SU-DHL-6 (cell line): ENCODE measurements at regions not wholly inside any gene's neighbourhood (a gene's known extent, or its start where the extent isn't known, plus 50 kb on each side); places are given as distances from the start of the nearest gene placed in this dataset.
"Not testable (repeated sequence)": the region's sequence is repeated elsewhere in the genome, so short reads cannot be mapped to it uniquely, and the experiment has no call there.

Experiments
- H2AFZ ChIP-seq: fragments of 200-600 bp; sonication (generic); 2 replicates; pipeline ENCODE4 v1.6.1; 2014; ENCODE audit warnings: low read depth, mild to moderate bottlenecking, moderate library complexity, mixed read lengths, antibody characterized with exemption, low read length; ENCODE audit not compliant: severe bottlenecking
- H3F3A ChIP-seq: fragments of 200-600 bp; shearing (Covaris generic); 2 replicates; pipeline ENCODE4 v1.6.0; 2016; ENCODE audit warnings: antibody characterized with exemption, mild to moderate bottlenecking; ENCODE audit not compliant: insufficient read depth
- H3K27ac ChIP-seq: fragments of 200-600 bp; sonication (generic); 2 replicates; pipeline ENCODE4 v1.5.1; 2016; ENCODE audit warnings: low read depth, mild to moderate bottlenecking, low read length, moderate library complexity, mixed read lengths
- H3K27me3 ChIP-seq: fragments of 200-600 bp; sonication (generic), shearing (Covaris generic); 2 replicates; pipeline ENCODE4 v1.6.0; 2014; ENCODE audit warnings: mild to moderate bottlenecking, low read length
- H3K36me3 ChIP-seq: fragments of 200-600 bp; sonication (generic); 2 replicates; pipeline ENCODE4 v1.6.1; 2014; ENCODE audit warnings: mild to moderate bottlenecking, low read length, mixed read lengths
- H3K4me2 ChIP-seq: fragments of 300-600, 200-600 bp; shearing (Covaris generic), sonication (generic); 2 replicates; pipeline ENCODE4 v1.6.0; 2014; ENCODE audit warnings: low read length, low read depth, mild to moderate bottlenecking; ENCODE audit not compliant: poor library complexity, severe bottlenecking
- H3K4me3 ChIP-seq: fragments of 200-600 bp; sonication (generic); 2 replicates; pipeline ENCODE4 v1.5.1; 2014; ENCODE audit warnings: antibody characterized with exemption, low read length, mild to moderate bottlenecking, mixed read lengths; ENCODE audit not compliant: insufficient read depth, poor library complexity, severe bottlenecking
- H3K79me2 ChIP-seq: fragments of 200-600 bp; sonication (generic); 2 replicates; pipeline ENCODE4 v1.6.1; 2014; ENCODE audit warnings: mild to moderate bottlenecking, low read length, moderate library complexity; ENCODE audit not compliant: insufficient read depth
- H3K9ac ChIP-seq: fragments of 200-600 bp; sonication (generic); 2 replicates; pipeline ENCODE4 v1.7.0; 2014; ENCODE audit warnings: mild to moderate bottlenecking, low read length
- H3K9me2 ChIP-seq: fragments of 200-600 bp; sonication (generic); replicated peaks from 2 replicates; pipeline ENCODE4 v1.6.1; 2014; ENCODE audit warnings: low read length; ENCODE audit not compliant: insufficient read depth
- H3K9me3 ChIP-seq: fragments of 200-600 bp; sonication (generic); 2 replicates; pipeline ENCODE4 v1.6.1; 2014; ENCODE audit warnings: low read length, mixed read lengths; ENCODE audit not compliant: insufficient read depth
- H4K20me1 ChIP-seq: fragments of 200-600 bp; sonication (generic); 2 replicates; pipeline ENCODE4 v1.6.1; 2014; ENCODE audit warnings: low read depth, mild to moderate bottlenecking, antibody characterized with exemption, low read length, moderate library complexity, mixed read lengths
- EZH2phosphoT487 ChIP-seq: fragments of 200-600 bp; sonication (generic), shearing (Covaris generic); conservative IDR thresholded peaks from 2 replicates; pipeline ENCODE4 v1.6.1; 2018; ENCODE audit warnings: mild to moderate bottlenecking, antibody characterized with exemption, low read length, moderate library complexity, mixed read lengths
- TF ChIP-seq, protein P1 (sequence below): fragments of 200-600 bp; sonication (generic); IDR thresholded peaks from one replicate; pipeline ENCODE4 v1.5.1; 2017; ENCODE audit warnings: antibody characterized with exemption, mild to moderate bottlenecking, low read length, moderate library complexity; ENCODE audit not compliant: insufficient read depth, poor library complexity, severe bottlenecking

DNA sequence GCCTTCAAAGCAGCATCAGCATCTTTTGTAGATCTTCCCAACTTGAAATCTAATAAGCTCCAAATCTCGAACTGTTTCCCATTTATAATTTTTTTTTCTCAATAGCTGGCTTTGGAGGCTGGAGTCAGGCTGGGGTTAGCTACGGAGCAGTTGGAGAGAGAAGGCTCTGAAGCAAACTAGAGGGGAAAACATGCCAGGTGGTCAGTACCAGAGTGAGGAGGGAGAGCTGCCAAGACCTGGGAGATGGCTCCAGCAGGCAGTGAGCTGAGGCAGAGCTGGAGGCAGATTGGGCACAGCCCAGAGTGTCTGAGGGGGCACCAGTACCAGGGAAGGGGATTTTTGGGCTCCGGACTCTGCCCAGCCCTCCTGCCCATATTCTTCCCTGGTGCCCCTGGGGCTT lies 311.2 kb downstream of the RPLP1 start:
- Histone ChIP-seq H3K4me3 (no peak overlapping the region), H3K9me3 (no peaks in the 10 kb centered on the region), H4K20me1 (no peaks in the 10 kb centered on the region), H3F3A (no peaks in the 10 kb centered on the region), H3K9me2 (no peaks in the 10 kb centered on the region), H3K9ac (no peak overlapping the region), H3K27me3 (no peaks in the 10 kb centered on the region), H3K27ac (no peak overlapping the region), H3K79me2 (no peaks in the 10 kb centered on the region), H3K36me3 (no peaks in the 10 kb centered on the region), H2AFZ (no peak overlapping the region), H3K4me2 (no peak overlapping the region)
- TF ChIP-seq EZH2phosphoT487 = no peak
- TF ChIP-seq, protein P1, sequence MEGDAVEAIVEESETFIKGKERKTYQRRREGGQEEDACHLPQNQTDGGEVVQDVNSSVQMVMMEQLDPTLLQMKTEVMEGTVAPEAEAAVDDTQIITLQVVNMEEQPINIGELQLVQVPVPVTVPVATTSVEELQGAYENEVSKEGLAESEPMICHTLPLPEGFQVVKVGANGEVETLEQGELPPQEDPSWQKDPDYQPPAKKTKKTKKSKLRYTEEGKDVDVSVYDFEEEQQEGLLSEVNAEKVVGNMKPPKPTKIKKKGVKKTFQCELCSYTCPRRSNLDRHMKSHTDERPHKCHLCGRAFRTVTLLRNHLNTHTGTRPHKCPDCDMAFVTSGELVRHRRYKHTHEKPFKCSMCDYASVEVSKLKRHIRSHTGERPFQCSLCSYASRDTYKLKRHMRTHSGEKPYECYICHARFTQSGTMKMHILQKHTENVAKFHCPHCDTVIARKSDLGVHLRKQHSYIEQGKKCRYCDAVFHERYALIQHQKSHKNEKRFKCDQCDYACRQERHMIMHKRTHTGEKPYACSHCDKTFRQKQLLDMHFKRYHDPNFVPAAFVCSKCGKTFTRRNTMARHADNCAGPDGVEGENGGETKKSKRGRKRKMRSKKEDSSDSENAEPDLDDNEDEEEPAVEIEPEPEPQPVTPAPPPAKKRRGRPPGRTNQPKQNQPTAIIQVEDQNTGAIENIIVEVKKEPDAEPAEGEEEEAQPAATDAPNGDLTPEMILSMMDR = no peak

DNA sequence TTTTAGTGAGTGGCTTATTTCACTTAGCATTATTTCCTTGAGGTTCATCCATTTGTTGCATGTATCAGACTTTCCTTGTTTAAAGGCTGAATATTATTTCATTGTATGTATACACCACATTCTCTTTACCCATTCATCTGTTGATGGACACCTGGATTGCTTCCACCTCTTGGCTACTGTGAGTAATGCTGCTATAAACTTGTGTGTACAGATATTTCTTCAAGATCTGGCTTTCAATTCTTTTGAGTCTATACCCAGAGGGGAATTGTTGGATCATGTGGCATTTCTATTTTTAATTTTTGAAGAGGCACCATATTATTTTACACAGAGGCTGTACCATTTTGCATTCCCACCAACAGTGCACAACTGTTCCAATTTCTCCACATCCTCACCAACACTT lies 313.5 kb downstream of the RPLP1 start:
- no peak overlapping the region for H3K27ac ChIP-seq
- no peaks in the 10 kb centered on the region for H3K9me3 ChIP-seq
- no peaks in the 10 kb centered on the region for H4K20me1 ChIP-seq
- H3K27me3 ChIP-seq = no peaks in the 10 kb centered on the region
- no peak overlapping the region for H3K9ac ChIP-seq
- no peak overlapping the region for H2AFZ ChIP-seq
- H3K36me3 ChIP-seq = no peaks in the 10 kb centered on the region
- H3F3A ChIP-seq = no peaks in the 10 kb centered on the region
- H3K4me2 ChIP-seq = no peak overlapping the region
- H3K4me3 ChIP-seq = no peak overlapping the region
- H3K79me2 ChIP-seq = no peaks in the 10 kb centered on the region
- no peak for TF ChIP-seq EZH2phosphoT487
- TF ChIP-seq, protein P1 = no peak
- no peaks in the 10 kb centered on the region for H3K9me2 ChIP-seq

DNA sequence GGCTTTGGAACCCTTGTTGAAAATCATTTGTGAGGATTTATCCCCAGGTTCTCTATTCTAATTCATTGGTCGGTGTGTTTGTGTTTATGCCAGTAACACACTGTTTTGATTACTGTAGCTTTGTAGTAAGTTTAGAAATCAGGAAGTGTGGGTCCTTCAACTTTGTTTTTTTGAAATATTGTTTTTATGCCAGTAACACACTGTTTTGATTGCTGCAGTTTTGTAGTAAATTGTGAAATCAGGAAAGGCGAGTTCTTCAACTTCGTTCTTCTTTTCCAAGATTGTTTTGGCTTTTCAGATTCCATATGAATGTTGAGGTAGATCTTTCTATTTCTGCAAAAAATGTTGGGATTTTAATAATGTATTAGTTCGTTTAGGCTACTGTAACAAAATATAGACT lies 314.6 kb downstream of the RPLP1 start:
- no peaks in the 10 kb centered on the region for H3K9me2 ChIP-seq
- no peak overlapping the region for H2AFZ ChIP-seq
- no peak overlapping the region for H3K9ac ChIP-seq
- TF ChIP-seq, protein P1 = no peak
- TF ChIP-seq EZH2phosphoT487 = no peak
- no peaks in the 10 kb centered on the region for H4K20me1 ChIP-seq
- H3K9me3 ChIP-seq = no peaks in the 10 kb centered on the region
- H3K27ac ChIP-seq = no peak overlapping the region
- no peaks in the 10 kb centered on the region for H3K36me3 ChIP-seq
- no peaks in the 10 kb centered on the region for H3F3A ChIP-seq
- no peaks in the 10 kb centered on the region for H3K27me3 ChIP-seq
- H3K4me2 ChIP-seq = no peak overlapping the region
- no peak overlapping the region for H3K4me3 ChIP-seq
- H3K79me2 ChIP-seq = no peaks in the 10 kb centered on the region

DNA sequence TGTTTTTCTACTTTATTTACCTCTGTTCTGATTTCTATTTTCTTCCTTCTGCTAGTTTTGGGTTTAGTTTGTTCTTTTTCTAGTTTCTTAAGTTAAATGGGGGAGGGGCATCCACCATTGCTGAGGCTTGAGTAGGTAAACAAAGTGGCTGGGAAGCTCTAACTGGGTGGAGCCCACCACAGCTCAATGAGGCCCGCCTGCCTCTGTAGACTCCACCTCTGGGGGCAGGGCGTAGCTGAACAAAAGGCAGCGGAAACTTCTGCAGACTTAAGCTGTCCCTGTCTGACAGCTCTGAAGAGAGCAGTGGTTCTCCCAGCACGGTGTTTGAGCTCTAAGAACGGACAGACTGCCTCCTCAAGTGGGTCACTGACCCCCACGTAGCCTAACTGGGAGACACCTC lies 316.7 kb downstream of the RPLP1 start:
- not testable (repeated sequence) for H3K4me3 ChIP-seq, H3K9me3 ChIP-seq, H3K9me2 ChIP-seq, H3K27me3 ChIP-seq, H3K79me2 ChIP-seq, H3K36me3 ChIP-seq, H2AFZ ChIP-seq, H4K20me1 ChIP-seq, H3K27ac ChIP-seq, H3K4me2 ChIP-seq, H3K9ac ChIP-seq, H3F3A ChIP-seq

DNA sequence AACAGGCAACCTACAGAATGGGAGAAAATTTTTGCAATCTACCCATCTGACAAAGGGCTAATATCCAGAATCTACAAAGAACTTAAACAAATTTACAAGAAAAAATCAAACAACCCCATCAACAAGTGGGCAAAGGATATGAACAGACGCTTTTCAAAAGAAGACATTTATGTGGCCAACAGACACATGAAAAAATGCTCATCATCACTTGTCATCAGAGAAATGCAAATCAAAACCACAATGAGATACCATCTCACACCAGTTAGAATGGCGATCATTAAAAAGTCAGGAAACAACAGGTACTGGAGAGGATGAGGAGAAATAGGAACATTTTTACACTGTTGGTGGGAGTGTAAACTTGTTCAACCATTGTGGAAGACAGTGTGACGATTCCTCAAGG lies 321.6 kb downstream of the RPLP1 start:
- not testable (repeated sequence) for H3K9ac ChIP-seq, H3K9me3 ChIP-seq, H4K20me1 ChIP-seq, H2AFZ ChIP-seq, H3K4me2 ChIP-seq, H3K9me2 ChIP-seq, H3F3A ChIP-seq, H3K79me2 ChIP-seq, H3K4me3 ChIP-seq, H3K27ac ChIP-seq, H3K36me3 ChIP-seq, H3K27me3 ChIP-seq

DNA sequence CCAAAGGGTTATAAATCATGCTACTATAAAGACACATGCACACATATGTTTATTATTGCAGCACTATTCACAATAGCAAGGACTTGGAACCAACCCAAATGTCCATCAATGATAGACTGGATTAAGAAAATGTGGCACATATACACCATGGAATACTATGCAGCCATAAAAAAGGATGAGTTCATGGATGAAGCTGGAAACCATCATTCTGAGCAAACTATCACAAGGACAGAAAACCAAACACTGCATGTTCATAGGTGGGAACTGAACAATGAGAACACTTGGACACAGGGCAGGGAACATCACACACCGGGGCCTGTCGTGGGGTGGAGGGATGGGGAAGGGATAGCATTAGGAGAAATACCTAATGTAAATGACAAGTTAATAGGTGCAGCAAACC lies 322.1 kb downstream of the RPLP1 start:
- not testable (repeated sequence) for H3F3A ChIP-seq, H3K27me3 ChIP-seq, H3K36me3 ChIP-seq, H4K20me1 ChIP-seq, H3K9ac ChIP-seq, H3K9me3 ChIP-seq, H2AFZ ChIP-seq, H3K27ac ChIP-seq, H3K4me3 ChIP-seq, H3K79me2 ChIP-seq, H3K4me2 ChIP-seq, H3K9me2 ChIP-seq
